Neural progenitor cell (in vitro differentiated cells): ENCODE measurements at regions not wholly inside any gene's neighbourhood (a gene's known extent, or its start where the extent isn't known, plus 50 kb on each side); places are given as distances from the start of the nearest gene placed in this dataset.

Source experiments
- CTCF ChIP-seq: fragments of 200-600 bp; sonication (generic); IDR thresholded peaks from 2 replicates; pipeline ENCODE4 v1.5.1; 2017; ENCODE audit warnings: antibody characterized with exemption, mild to moderate bottlenecking
- EZH2 ChIP-seq: fragments of 200-600 bp; sonication (generic); IDR thresholded peaks from 2 replicates; pipeline ENCODE4 v1.6.1; 2017; ENCODE audit warnings: antibody characterized with exemption, mild to moderate bottlenecking, moderate library complexity

GRCh38 chr10:36068542-36068941, 426.4 kb upstream of the FZD8 start:
- TF ChIP-seq EZH2, result no peak
- no peak for TF ChIP-seq CTCF
